OCI-LY7 (cell line): ENCODE measurements at regions not wholly inside any gene's neighbourhood (a gene's known extent, or its start where the extent isn't known, plus 50 kb on each side); places are given as distances from the start of the nearest gene placed in this dataset.

ENCODE experiments used
- CTCF ChIP-seq: fragments of 200-600 bp; sonication (generic); conservative IDR thresholded peaks from 2 replicates; pipeline ENCODE4 v1.5.1; 2014; ENCODE audit warnings: mild to moderate bottlenecking, antibody characterized with exemption, low read length, moderate library complexity, mixed read lengths
- EZH2phosphoT487 ChIP-seq: fragments of 200-600 bp; sonication (generic); IDR thresholded peaks from 2 replicates; pipeline ENCODE4 v1.6.1; 2018; ENCODE audit warnings: low read depth, borderline replicate concordance, mild to moderate bottlenecking, mixed run types, antibody characterized with exemption, low read length, moderate library complexity, mixed read lengths

- TF ChIP-seq CTCF (no peak), EZH2phosphoT487 (no peak)
Measured at GRCh38 chr4:13711233-13711785, 83.8 kb upstream of the BOD1L1 start.
